SK-N-SH treated with all-trans-retinoic acid at 6 μM for 48 hours (cell line): ENCODE measurements at regions not wholly inside any gene's neighbourhood (a gene's known extent, or its start where the extent isn't known, plus 50 kb on each side); places are given as distances from the start of the nearest gene placed in this dataset.

ENCODE experiments used
- ATAC-seq: fragments of 200-7000 bp; cut with Tn5 transposase; 3 replicates; pipeline ENCODE4 v1.9.1; 2020; ENCODE audit warnings: mild to moderate bottlenecking, moderate library complexity
- ARNTL ChIP-seq: fragments of 450-650 bp; formaldehyde crosslinking; IDR thresholded peaks from 2 replicates; pipeline ENCODE4 v1.5.0; 2020; ENCODE audit warnings: low read depth, mild to moderate bottlenecking, moderate library complexity, borderline replicate concordance
- CSDC2 ChIP-seq: fragments of 250-450 bp; sonication (Bioruptor Pico); IDR thresholded peaks from 2 replicates; pipeline ENCODE4 v1.5.0; 2020; ENCODE audit warnings: mild to moderate bottlenecking, moderate library complexity
- CSRNP3 ChIP-seq: fragments of 250-450 bp; sonication (Bioruptor Pico); IDR thresholded peaks from 2 replicates; pipeline ENCODE4 v1.5.1; 2021; ENCODE audit warnings: mild to moderate bottlenecking, moderate library complexity
- ESRRG ChIP-seq: fragments of 250-450 bp; sonication (Bioruptor Pico); IDR thresholded peaks from 2 replicates; pipeline ENCODE4 v1.6.1; 2021; ENCODE audit warnings: mild to moderate bottlenecking
- ISL1 ChIP-seq: fragments of 250-450 bp; sonication (Bioruptor Pico); IDR thresholded peaks from 2 replicates; pipeline ENCODE4 v2.1.2; 2022; ENCODE audit warnings: mild to moderate bottlenecking, moderate library complexity
- OSR1 ChIP-seq: fragments of 250-450 bp; sonication (Bioruptor Pico); IDR thresholded peaks from 2 replicates; pipeline ENCODE4 v1.8.0; 2022; ENCODE audit warnings: moderate library complexity, mild to moderate bottlenecking, inconsistent platforms
- PPARA ChIP-seq: fragments of 250-450 bp; sonication (Bioruptor Pico); IDR thresholded peaks from 2 replicates; pipeline ENCODE4 v1.5.0; 2020; ENCODE audit warnings: mild to moderate bottlenecking, borderline replicate concordance
- RARB ChIP-seq: fragments of 250-450 bp; sonication (Bioruptor Pico); IDR thresholded peaks from 2 replicates; pipeline ENCODE4 v1.8.0; 2021; ENCODE audit warnings: mild to moderate bottlenecking, moderate library complexity
- SNAI2 ChIP-seq: fragments of 250-450 bp; sonication (Bioruptor Pico); IDR thresholded peaks from 2 replicates; pipeline ENCODE4 v1.5.0; 2020; ENCODE audit warnings: mild to moderate bottlenecking, moderate library complexity
- TCF4 ChIP-seq: fragments of 250-450 bp; sonication (Bioruptor Pico); IDR thresholded peaks from 2 replicates; pipeline ENCODE4 v1.8.0; 2021; ENCODE audit warnings: mild to moderate bottlenecking, moderate library complexity, borderline replicate concordance
- TSHZ2 ChIP-seq: fragments of 250-450 bp; sonication (Bioruptor Pico); IDR thresholded peaks from 2 replicates; pipeline ENCODE4 v1.5.0; 2020; ENCODE audit warnings: mild to moderate bottlenecking, moderate library complexity
- ZC3H10 ChIP-seq: fragments of 250-450 bp; sonication (Bioruptor Pico); IDR thresholded peaks from 2 replicates; pipeline ENCODE4 v1.5.1; 2021; ENCODE audit warnings: mild to moderate bottlenecking, moderate library complexity
- ZFP3 ChIP-seq: fragments of 250-450 bp; sonication (Bioruptor Pico); IDR thresholded peaks from 2 replicates; pipeline ENCODE4 v1.5.0; 2020; ENCODE audit warnings: mild to moderate bottlenecking, moderate library complexity
- ZFP30 ChIP-seq: fragments of 450-650 bp; formaldehyde crosslinking; IDR thresholded peaks from 2 replicates; pipeline ENCODE4 v1.5.0; 2022; ENCODE audit warnings: mild to moderate bottlenecking, moderate library complexity
- ZNF565 ChIP-seq: fragments of 450-650 bp; formaldehyde crosslinking; conservative IDR thresholded peaks from 2 replicates; pipeline ENCODE4 v1.5.0; 2020; ENCODE audit warnings: low read depth, mild to moderate bottlenecking, moderate library complexity
- ZNF70 ChIP-seq: fragments of 450-650 bp; formaldehyde crosslinking; IDR thresholded peaks from 2 replicates; pipeline ENCODE4 v1.5.0; 2020; ENCODE audit warnings: mild to moderate bottlenecking, moderate library complexity
- ZNF8 ChIP-seq: fragments of 450-650 bp; formaldehyde crosslinking; IDR thresholded peaks from 2 replicates; pipeline ENCODE4 v1.5.0; 2020; ENCODE audit warnings: mild to moderate bottlenecking, moderate library complexity
- TF ChIP-seq, protein P1 (sequence below): fragments of 250-450 bp; sonication (Bioruptor Pico); IDR thresholded peaks from 2 replicates; pipeline ENCODE4 v1.8.0; 2020; ENCODE audit warnings: mild to moderate bottlenecking, moderate library complexity, borderline replicate concordance
- TF ChIP-seq, protein P2 (sequence below): fragments of 250-450 bp; sonication (Bioruptor Pico); IDR thresholded peaks from 2 replicates; pipeline ENCODE4 v1.5.1; 2020; ENCODE audit warnings: low read depth, mild to moderate bottlenecking, moderate library complexity
- TF ChIP-seq, protein P3 (sequence below): fragments of 250-450 bp; sonication (Bioruptor Pico); IDR thresholded peaks from 2 replicates; pipeline ENCODE4 v1.8.0; 2021; ENCODE audit warnings: low read depth, mild to moderate bottlenecking, moderate library complexity, borderline replicate concordance

GRCh38 chr12:41950455-41950854, 194.2 kb downstream of the GXYLT1 start:
- ATAC-seq, result no peak
- TF ChIP-seq ZNF565 (CRISPR knock-in tag) (no peak), ZC3H10 (CRISPR knock-in tag) (no peak), PPARA (no peak), OSR1 (CRISPR knock-in tag) (no peak), ISL1 (CRISPR knock-in tag) (no peak), ZFP30 (CRISPR knock-in tag) (no peak), TCF4 (CRISPR knock-in tag) (no peak), ZFP3 (CRISPR knock-in tag) (no peak), RARB (CRISPR knock-in tag) (no peak), CSDC2 (CRISPR knock-in tag) (no peak), ARNTL (CRISPR knock-in tag) (no peak)
- TF ChIP-seq, protein P1, sequence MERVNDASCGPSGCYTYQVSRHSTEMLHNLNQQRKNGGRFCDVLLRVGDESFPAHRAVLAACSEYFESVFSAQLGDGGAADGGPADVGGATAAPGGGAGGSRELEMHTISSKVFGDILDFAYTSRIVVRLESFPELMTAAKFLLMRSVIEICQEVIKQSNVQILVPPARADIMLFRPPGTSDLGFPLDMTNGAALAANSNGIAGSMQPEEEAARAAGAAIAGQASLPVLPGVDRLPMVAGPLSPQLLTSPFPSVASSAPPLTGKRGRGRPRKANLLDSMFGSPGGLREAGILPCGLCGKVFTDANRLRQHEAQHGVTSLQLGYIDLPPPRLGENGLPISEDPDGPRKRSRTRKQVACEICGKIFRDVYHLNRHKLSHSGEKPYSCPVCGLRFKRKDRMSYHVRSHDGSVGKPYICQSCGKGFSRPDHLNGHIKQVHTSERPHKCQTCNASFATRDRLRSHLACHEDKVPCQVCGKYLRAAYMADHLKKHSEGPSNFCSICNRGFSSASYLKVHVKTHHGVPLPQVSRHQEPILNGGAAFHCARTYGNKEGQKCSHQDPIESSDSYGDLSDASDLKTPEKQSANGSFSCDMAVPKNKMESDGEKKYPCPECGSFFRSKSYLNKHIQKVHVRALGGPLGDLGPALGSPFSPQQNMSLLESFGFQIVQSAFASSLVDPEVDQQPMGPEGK (CRISPR knock-in tag), result no peak

- TF ChIP-seq RARB (CRISPR knock-in tag) (no peak), TSHZ2 (CRISPR knock-in tag) (no peak), PPARA (no peak), ARNTL (CRISPR knock-in tag) (no peak), ISL1 (CRISPR knock-in tag) (no peak), SNAI2 (CRISPR knock-in tag) (no peak), ZC3H10 (CRISPR knock-in tag) (no peak), CSRNP3 (CRISPR knock-in tag) (no peak), ZNF70 (CRISPR knock-in tag) (no peak), ZNF8 (CRISPR knock-in tag) (no peak), ZFP30 (CRISPR knock-in tag) (no peak)
- TF ChIP-seq, protein P2, sequence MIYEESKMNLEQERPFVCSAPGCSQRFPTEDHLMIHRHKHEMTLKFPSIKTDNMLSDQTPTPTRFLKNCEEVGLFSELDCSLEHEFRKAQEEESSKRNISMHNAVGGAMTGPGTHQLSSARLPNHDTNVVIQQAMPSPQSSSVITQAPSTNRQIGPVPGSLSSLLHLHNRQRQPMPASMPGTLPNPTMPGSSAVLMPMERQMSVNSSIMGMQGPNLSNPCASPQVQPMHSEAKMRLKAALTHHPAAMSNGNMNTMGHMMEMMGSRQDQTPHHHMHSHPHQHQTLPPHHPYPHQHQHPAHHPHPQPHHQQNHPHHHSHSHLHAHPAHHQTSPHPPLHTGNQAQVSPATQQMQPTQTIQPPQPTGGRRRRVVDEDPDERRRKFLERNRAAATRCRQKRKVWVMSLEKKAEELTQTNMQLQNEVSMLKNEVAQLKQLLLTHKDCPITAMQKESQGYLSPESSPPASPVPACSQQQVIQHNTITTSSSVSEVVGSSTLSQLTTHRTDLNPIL, result no peak
- TF ChIP-seq, protein P1 (CRISPR knock-in tag), result no peak
- TF ChIP-seq, all 23 proteins: peak for 0
- no peak for ATAC-seq
These were observed 198.6 kb downstream of the GXYLT1 start for GRCh38 chr12:41946106-41946505.

DNA sequence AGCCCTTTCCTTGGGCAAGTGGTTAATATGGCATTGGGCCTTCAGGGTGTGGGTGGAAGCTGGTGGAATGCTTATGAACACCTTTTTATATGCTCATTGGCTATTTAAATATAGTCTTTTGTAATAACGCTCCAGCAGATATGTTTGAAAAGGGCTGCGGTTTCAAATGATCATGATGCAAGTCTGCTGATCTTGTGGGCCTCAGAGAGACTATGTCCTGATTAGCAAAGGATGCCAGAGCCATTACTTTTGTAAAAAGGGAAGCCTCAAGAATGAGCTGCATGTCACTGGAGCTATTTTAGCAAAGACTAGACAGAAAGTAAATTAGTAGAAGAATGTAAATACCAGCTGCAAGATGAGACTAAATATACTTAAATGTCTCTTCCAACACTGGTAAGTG, 200.5 kb downstream of the GXYLT1 start:
- no peak for ATAC-seq
- TF ChIP-seq ZC3H10 (CRISPR knock-in tag), result no peak
- no peak for TF ChIP-seq TCF4 (CRISPR knock-in tag)
- no peak for TF ChIP-seq ZNF70 (CRISPR knock-in tag)
- no peak for TF ChIP-seq ZNF565 (CRISPR knock-in tag)
- TF ChIP-seq CSRNP3 (CRISPR knock-in tag), result no peak
- no peak for TF ChIP-seq ESRRG (CRISPR knock-in tag)
- TF ChIP-seq RARB (CRISPR knock-in tag), result no peak
- no peak for TF ChIP-seq ZFP30 (CRISPR knock-in tag)
- no peak for TF ChIP-seq TSHZ2 (CRISPR knock-in tag)
- TF ChIP-seq, protein P3, sequence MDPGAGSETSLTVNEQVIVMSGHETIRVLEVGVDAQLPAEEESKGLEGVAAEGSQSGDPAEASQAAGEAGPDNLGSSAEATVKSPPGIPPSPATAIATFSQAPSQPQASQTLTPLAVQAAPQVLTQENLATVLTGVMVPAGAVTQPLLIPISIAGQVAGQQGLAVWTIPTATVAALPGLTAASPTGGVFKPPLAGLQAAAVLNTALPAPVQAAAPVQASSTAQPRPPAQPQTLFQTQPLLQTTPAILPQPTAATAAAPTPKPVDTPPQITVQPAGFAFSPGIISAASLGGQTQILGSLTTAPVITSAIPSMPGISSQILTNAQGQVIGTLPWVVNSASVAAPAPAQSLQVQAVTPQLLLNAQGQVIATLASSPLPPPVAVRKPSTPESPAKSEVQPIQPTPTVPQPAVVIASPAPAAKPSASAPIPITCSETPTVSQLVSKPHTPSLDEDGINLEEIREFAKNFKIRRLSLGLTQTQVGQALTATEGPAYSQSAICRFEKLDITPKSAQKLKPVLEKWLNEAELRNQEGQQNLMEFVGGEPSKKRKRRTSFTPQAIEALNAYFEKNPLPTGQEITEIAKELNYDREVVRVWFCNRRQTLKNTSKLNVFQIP (CRISPR knock-in tag), result no peak
